ENCODE measurements at regions not wholly inside any gene's neighbourhood (a gene's known extent, or its start where the extent isn't known, plus 50 kb on each side); places are given as distances from the start of the nearest gene placed in this dataset.

- TF ChIP-seq CTCF (IDR thresholded peaks at IDR 0.05): no peak
- no peak for DNase-seq (ENCODE audit: low spot score)
- no peak for ATAC-seq (ENCODE audit: low FRiP score)
Observed at GRCh38 chr1:227434808-227435444, 116.6 kb upstream of the CDC42BPA start.

DNA sequence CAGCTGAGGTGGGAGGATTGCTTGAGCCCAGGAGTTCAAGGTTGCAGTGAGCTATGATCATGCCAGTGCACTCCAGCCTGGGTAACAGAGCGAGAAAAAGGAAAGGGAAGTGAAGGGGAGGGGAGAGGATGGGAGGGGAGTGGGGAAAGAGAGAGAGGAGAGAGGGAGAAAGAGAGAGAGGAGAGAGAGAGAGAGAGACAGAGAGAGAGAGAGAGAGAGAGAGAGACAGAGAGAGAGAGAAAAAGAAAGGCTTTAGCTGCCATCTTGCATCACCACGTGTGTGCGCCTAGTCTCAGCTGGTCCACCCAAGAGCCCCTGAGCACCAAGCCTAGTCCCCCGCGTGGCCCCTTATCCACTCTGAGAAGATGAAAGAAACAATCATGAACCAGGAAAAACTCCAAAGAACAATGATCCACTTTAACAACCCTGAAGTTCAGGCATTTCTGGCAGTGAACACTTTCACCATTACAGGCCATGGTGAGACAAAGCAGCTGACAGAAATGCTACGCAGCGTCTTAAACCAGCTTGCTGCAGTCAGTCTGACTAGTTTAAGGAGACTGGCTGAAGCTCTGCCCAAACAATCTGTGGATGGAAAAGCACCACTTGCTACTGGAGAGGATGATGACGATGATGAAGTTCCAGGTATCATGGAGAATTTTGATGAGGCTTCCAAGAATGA, 115.5 kb upstream of the CDC42BPA start:
- TF ChIP-seq CTCF (IDR thresholded peaks at IDR 0.05): no peak
- ATAC-seq (ENCODE audit: low FRiP score): no peak
- no peak for DNase-seq (ENCODE audit: low spot score)

- no peak for TF ChIP-seq CTCF (IDR thresholded peaks at IDR 0.05)
- no peak for ATAC-seq (ENCODE audit: low FRiP score)
- DNase-seq (ENCODE audit: low spot score): no peak
Observed at GRCh38 chr1:227432981-227433380, 114.7 kb upstream of the CDC42BPA start.

- no peak for TF ChIP-seq CTCF (IDR thresholded peaks at IDR 0.05)
- DNase-seq (ENCODE audit: low spot score) (no peak), ATAC-seq (ENCODE audit: low FRiP score) (no peak)
Observed at GRCh38 chr1:227432181-227432535, 113.9 kb upstream of the CDC42BPA start.

GRCh38 chr1:227429447-227430359, 111.4 kb upstream of the CDC42BPA start:
- no peak for ATAC-seq (ENCODE audit: low FRiP score)
- no peak for TF ChIP-seq CTCF (IDR thresholded peaks at IDR 0.05)
- DNase-seq (ENCODE audit: low spot score): no peak

DNA sequence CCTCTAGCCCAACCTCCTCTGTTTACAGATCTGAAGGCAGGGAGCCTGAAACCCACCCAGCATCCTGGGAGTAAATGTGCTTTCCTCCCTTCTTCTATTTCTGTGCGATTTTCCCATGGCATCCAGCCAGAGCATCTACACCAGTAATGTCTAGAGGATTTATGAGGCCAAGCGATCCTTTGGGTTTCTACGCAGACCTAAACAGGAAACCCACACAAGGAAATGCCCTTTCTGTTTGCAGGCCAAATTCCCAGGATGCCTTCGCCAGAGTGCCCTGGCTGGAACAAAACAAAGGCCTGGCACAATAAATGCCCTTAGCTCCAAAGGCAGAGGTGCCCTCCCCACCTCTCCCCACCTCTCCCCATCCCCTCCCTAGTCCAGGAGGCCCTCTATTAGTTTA, 110.5 kb upstream of the CDC42BPA start:
- no peak for TF ChIP-seq CTCF (IDR thresholded peaks at IDR 0.05)
- ATAC-seq (ENCODE audit: low FRiP score): no peak
- no peak for DNase-seq (ENCODE audit: low spot score)

All from omental fat pad (tissue), 3 donors.